ENCODE measurements at regions not wholly inside any gene's neighbourhood (a gene's known extent, or its start where the extent isn't known, plus 50 kb on each side); places are given as distances from the start of the nearest gene placed in this dataset.

DNA sequence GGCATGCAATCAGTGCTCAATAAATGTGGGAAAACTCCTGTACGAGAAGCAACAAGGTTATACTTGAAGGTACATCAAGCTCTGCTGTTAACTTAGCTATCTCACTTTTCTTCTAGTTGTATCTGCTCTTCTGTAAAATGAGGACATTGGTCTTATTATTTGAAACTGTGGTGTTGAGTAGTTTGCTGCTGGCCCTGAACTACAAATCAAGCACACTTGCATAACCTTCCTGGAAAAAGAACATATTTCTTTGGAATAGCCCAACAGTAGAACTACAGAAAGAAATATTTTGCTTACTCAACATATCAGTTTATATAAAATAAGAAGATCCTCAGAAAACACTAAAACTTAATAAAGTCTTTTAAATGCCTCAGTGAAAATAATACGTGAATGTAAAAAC, 203.0 kb downstream of the KCTD12 start:
- TF ChIP-seq POLR2A (IDR thresholded peaks at IDR 0.05) (no peak), CTCF (IDR thresholded peaks at IDR 0.05) (no peak)

Measured in ovary (tissue), 3 donors.